ENCODE measurements at regions not wholly inside any gene's neighbourhood (a gene's known extent, or its start where the extent isn't known, plus 50 kb on each side); places are given as distances from the start of the nearest gene placed in this dataset.

- H3K9ac ChIP-seq (ENCODE audit: low read length) = no peak overlapping the region
- H3K9me2 ChIP-seq (ENCODE audit: insufficient read depth) = no peaks in the 10 kb centered on the region
- H3K27me3 ChIP-seq (ENCODE audit: insufficient read depth, low read length) = peaks cover 58% of the 10 kb centered on the region
- H3K36me3 ChIP-seq (ENCODE audit: control insufficient read depth in 1 of 2, insufficient read depth in 2 of 2, low read length in 2 of 2) = no peaks in the 10 kb centered on the region
- H3K27ac ChIP-seq (ENCODE audit: low read depth, low read length) = no peak overlapping the region
- H4K20me1 ChIP-seq (ENCODE audit: insufficient read depth) = no peaks in the 10 kb centered on the region
- ATAC-seq (no peak), DNase-seq (ENCODE audit: low read depth, low spot score) (no peak)
- ChIA-PET CTCF (no interaction called here), POLR2A (no interaction called here), RAD21 (ENCODE audit: low non-redundant PET in 1 of 2, low total read pairs in 2 of 2, uncharacterized antibody in 2 of 2, unreplicated experiment in 2 of 2) (no interaction called here)
- no peak overlapping the region for H3K4me3 ChIP-seq (replicated peaks in 1 of 2; ENCODE audit: low read depth in 1 of 2, low read length in 2 of 2)
- H3K4me1 ChIP-seq (ENCODE audit: control insufficient read depth in 1 of 2, insufficient read depth in 2 of 2, low read length in 2 of 2) = no peaks in the 10 kb centered on the region
- no peak for TF ChIP-seq FOSL1 (IDR thresholded peaks at IDR 0.05; ENCODE audit: low read depth)
- TF ChIP-seq SRF (IDR thresholded peaks at IDR 0.05; ENCODE audit: low read depth) = no peak
- TF ChIP-seq ZNF274 (IDR thresholded peaks at IDR 0.05; ENCODE audit: low read depth, low read length) = no peak
- no peak for TF ChIP-seq REST (IDR thresholded peaks at IDR 0.05; ENCODE audit: low read depth)
- no peak for TF ChIP-seq CTCF (IDR thresholded peaks at IDR 0.05 in 2 of 3, conservative IDR thresholded peaks at IDR 0.05 in 1 of 3; ENCODE audit: borderline replicate concordance in 1 of 3, insufficient read depth in 1 of 3, low read depth in 2 of 3, low read length in 2 of 3)
- TF ChIP-seq YY1 (IDR thresholded peaks at IDR 0.05; ENCODE audit: extremely low read depth, insufficient replicate concordance, low read depth, low read length) = no peak
- no peak for TF ChIP-seq SP1 (IDR thresholded peaks at IDR 0.05; ENCODE audit: low read depth)
- TF ChIP-seq ATF3 (IDR thresholded peaks at IDR 0.05) = no peak
- no peak for TF ChIP-seq CEBPB (IDR thresholded peaks at IDR 0.05; ENCODE audit: low read depth)
- TF ChIP-seq EZH2 (IDR thresholded peaks at IDR 0.05) = no peak
- no peak for TF ChIP-seq ZBTB33 (IDR thresholded peaks at IDR 0.05; ENCODE audit: extremely low read depth, insufficient replicate concordance, low read length)
- no peaks in the 10 kb centered on the region for H3K79me2 ChIP-seq (ENCODE audit: insufficient read depth, low read length)
- H2AFZ ChIP-seq (ENCODE audit: low read depth, low read length, poor library complexity, severe bottlenecking) = no peak overlapping the region
- H3K4me2 ChIP-seq (ENCODE audit: low read length) = no peak overlapping the region
- no peaks in the 10 kb centered on the region for H3K9me3 ChIP-seq (ENCODE audit: control insufficient read depth in 1 of 2, insufficient read depth in 1 of 2, low read depth in 1 of 2, low read length in 2 of 2)
- intact Hi-C loops (cut with micrococcal nuclease) = no loop called here
- BruUV-seq (replicated peaks) = no TSS peak
These were observed 84.2 kb downstream of the CCDC185 start for GRCh38 chr1:223477456-223477855.
